ENCODE measurements at regions not wholly inside any gene's neighbourhood (a gene's known extent, or its start where the extent isn't known, plus 50 kb on each side); places are given as distances from the start of the nearest gene placed in this dataset.

- TF ChIP-seq CTCF (IDR thresholded peaks at IDR 0.05): no peak
- no peak for TF ChIP-seq POLR2AphosphoS5 (IDR thresholded peaks at IDR 0.05)
These were observed 934.1 kb downstream of the NLGN4Y start for GRCh38 chrY:15458426-15458825.

Measured in gastroesophageal sphincter (tissue), 3 donors.